Adipocyte (in vitro differentiated cells): ENCODE measurements at regions not wholly inside any gene's neighbourhood (a gene's known extent, or its start where the extent isn't known, plus 50 kb on each side); places are given as distances from the start of the nearest gene placed in this dataset.

Experiments used
- DNase-seq: peaks from one replicate; pipeline ENCODE4 v3.0.0-alpha.2; 2015; ENCODE audit warnings: low read depth
- H3K27me3 ChIP-seq: replicated peaks from 2 replicates; pipeline ENCODE4 v1.7.0; 2013; ENCODE audit warnings: mild to moderate bottlenecking, low read length, moderate library complexity; ENCODE audit not compliant: control insufficient read depth, insufficient read depth
- H3K36me3 ChIP-seq: 2 replicates; pipeline ENCODE4 v1.7.0; 2013; ENCODE audit warnings: low read length, mild to moderate bottlenecking, moderate library complexity; ENCODE audit not compliant: control insufficient read depth, insufficient read depth, severe bottlenecking
- H3K4me1 ChIP-seq: 2 replicates; pipeline ENCODE4 v1.7.0; 2013; ENCODE audit warnings: mild to moderate bottlenecking, low read length, moderate library complexity; ENCODE audit not compliant: control insufficient read depth, insufficient read depth
- H3K4me3 ChIP-seq: 2 replicates; pipeline ENCODE4 v1.7.0; 2013; ENCODE audit warnings: mild to moderate bottlenecking, low read length, moderate library complexity
- H3K9ac ChIP-seq: 2 replicates; pipeline ENCODE4 v1.7.0; 2013; ENCODE audit warnings: mild to moderate bottlenecking, low read length, moderate library complexity
- H3K9me3 ChIP-seq: 2 replicates; pipeline ENCODE4 v1.7.0; 2013; ENCODE audit warnings: mild to moderate bottlenecking, low read length, moderate library complexity; ENCODE audit not compliant: control insufficient read depth

- Histone ChIP-seq H3K9ac (no peak overlapping the region), H3K9me3 (peaks cover 11% of the 10 kb centered on the region), H3K36me3 (no peaks in the 10 kb centered on the region), H3K27me3 (no peaks in the 10 kb centered on the region), H3K4me3 (no peak overlapping the region), H3K4me1 (no peaks in the 10 kb centered on the region)
- no peak for DNase-seq
Measured at GRCh38 chr20:60381643-60382400, 423.6 kb downstream of the CDH26 start.

- Histone ChIP-seq H3K9me3 (peaks cover 12% of the 10 kb centered on the region), H3K4me3 (no peak overlapping the region), H3K36me3 (no peaks in the 10 kb centered on the region), H3K9ac (no peak overlapping the region), H3K27me3 (no peaks in the 10 kb centered on the region), H3K4me1 (no peaks in the 10 kb centered on the region)
- no peak for DNase-seq
Measured at GRCh38 chr20:60389441-60389840, 431.2 kb downstream of the CDH26 start.

GRCh38 chr20:60389882-60390281, 431.7 kb downstream of the CDH26 start:
- Histone ChIP-seq H3K4me3 (no peak overlapping the region), H3K36me3 (no peaks in the 10 kb centered on the region), H3K27me3 (no peaks in the 10 kb centered on the region), H3K4me1 (no peaks in the 10 kb centered on the region), H3K9ac (no peak overlapping the region), H3K9me3 (peaks cover 9% of the 10 kb centered on the region)
- DNase-seq, result no peak

GRCh38 chr20:60395991-60396390, 437.8 kb downstream of the CDH26 start:
- DNase-seq, result no peak
- Histone ChIP-seq H3K36me3 (no peaks in the 10 kb centered on the region), H3K9ac (no peak overlapping the region), H3K9me3 (peaks cover 11% of the 10 kb centered on the region), H3K4me1 (no peaks in the 10 kb centered on the region), H3K27me3 (no peaks in the 10 kb centered on the region), H3K4me3 (no peak overlapping the region)

GRCh38 chr20:60400567-60400966, 442.3 kb downstream of the CDH26 start:
- no peaks in the 10 kb centered on the region for H3K4me1 ChIP-seq
- no peak for DNase-seq
- H3K36me3 ChIP-seq, result no peaks in the 10 kb centered on the region
- no peak overlapping the region for H3K4me3 ChIP-seq
- no peak overlapping the region for H3K9ac ChIP-seq
- H3K27me3 ChIP-seq, result no peaks in the 10 kb centered on the region
- H3K9me3 ChIP-seq, result peaks cover 7% of the 10 kb centered on the region

GRCh38 chr20:60402189-60403058, 444.2 kb downstream of the CDH26 start:
- Histone ChIP-seq H3K9ac (no peak overlapping the region), H3K4me1 (no peaks in the 10 kb centered on the region), H3K36me3 (no peaks in the 10 kb centered on the region), H3K27me3 (no peaks in the 10 kb centered on the region), H3K9me3 (peaks cover 7% of the 10 kb centered on the region), H3K4me3 (no peak overlapping the region)
- no peak for DNase-seq

- Histone ChIP-seq H3K9me3 (peaks cover 7% of the 10 kb centered on the region), H3K4me1 (no peaks in the 10 kb centered on the region), H3K9ac (no peak overlapping the region), H3K36me3 (no peaks in the 10 kb centered on the region), H3K27me3 (no peaks in the 10 kb centered on the region), H3K4me3 (no peak overlapping the region)
- DNase-seq, result no peak
Measured at GRCh38 chr20:60403105-60403741, 445.0 kb downstream of the CDH26 start.

- Histone ChIP-seq H3K9me3 (no peaks in the 10 kb centered on the region), H3K4me3 (no peak overlapping the region), H3K36me3 (no peaks in the 10 kb centered on the region), H3K9ac (no peak overlapping the region), H3K27me3 (no peaks in the 10 kb centered on the region), H3K4me1 (no peaks in the 10 kb centered on the region)
- DNase-seq, result no peak
Measured at GRCh38 chr20:60407011-60407771, 449.0 kb downstream of the CDH26 start.

- Histone ChIP-seq H3K9ac (no peak overlapping the region), H3K4me3 (no peak overlapping the region), H3K4me1 (no peaks in the 10 kb centered on the region), H3K27me3 (peaks cover 2% of the 10 kb centered on the region), H3K9me3 (no peaks in the 10 kb centered on the region), H3K36me3 (no peaks in the 10 kb centered on the region)
- DNase-seq, result no peak
Measured at GRCh38 chr20:60407938-60408337, 449.7 kb downstream of the CDH26 start.

GRCh38 chr20:60408435-60408834, 450.2 kb downstream of the CDH26 start:
- no peaks in the 10 kb centered on the region for H3K4me1 ChIP-seq
- H3K27me3 ChIP-seq, result peaks cover 2% of the 10 kb centered on the region
- DNase-seq, result no peak
- no peaks in the 10 kb centered on the region for H3K9me3 ChIP-seq
- H3K36me3 ChIP-seq, result no peaks in the 10 kb centered on the region
- H3K9ac ChIP-seq, result no peak overlapping the region
- no peak overlapping the region for H3K4me3 ChIP-seq
